ENCODE measurements at regions not wholly inside any gene's neighbourhood (a gene's known extent, or its start where the extent isn't known, plus 50 kb on each side); places are given as distances from the start of the nearest gene placed in this dataset.
"Not testable (repeated sequence)": the region's sequence is repeated elsewhere in the genome, so short reads cannot be mapped to it uniquely, and the experiment has no call there.

- DNase-seq (ENCODE audit: low read depth): no peak
These were observed 163.0 kb upstream of the NLRP1 start for GRCh38 chr17:5747276-5747675.

- DNase-seq (ENCODE audit: low read depth): no peak
These were observed 163.7 kb upstream of the NLRP1 start for GRCh38 chr17:5747964-5748363.

GRCh38 chr17:5753421-5753820 is 169.1 kb upstream of the NLRP1 start:
- no peak for DNase-seq (ENCODE audit: low read depth)

DNA sequence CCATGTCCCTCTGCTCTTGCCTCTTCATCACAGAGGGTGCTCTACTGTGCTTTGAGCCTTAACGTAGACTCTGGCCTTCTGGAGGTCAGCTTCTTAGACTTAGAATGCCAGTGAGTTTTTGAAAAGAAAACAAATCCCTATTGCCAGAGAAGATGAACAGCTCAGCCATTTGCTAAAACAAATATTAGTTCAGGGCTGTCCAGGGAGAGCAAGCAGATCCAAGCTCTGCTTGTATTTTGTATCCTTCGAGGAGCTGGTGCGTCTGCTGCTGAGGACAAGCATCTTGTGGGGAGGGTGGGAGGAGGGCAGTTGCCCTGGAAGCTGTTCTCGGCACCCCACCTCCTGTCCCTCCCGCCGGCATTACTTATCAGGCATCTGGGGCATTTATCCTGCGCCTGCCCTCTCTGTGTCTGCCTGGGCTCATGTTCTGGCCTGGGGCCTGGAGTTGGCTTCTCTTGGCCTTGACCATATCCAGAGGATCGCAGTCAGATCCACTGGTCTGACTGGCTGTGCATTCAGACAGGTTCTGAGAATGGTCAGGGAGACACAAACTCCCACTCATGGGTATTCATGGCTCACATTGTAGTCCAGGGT is 173.1 kb upstream of the NLRP1 start:
- DNase-seq (ENCODE audit: low read depth): no peak

GRCh38 chr17:5758651-5759050 is 174.3 kb upstream of the NLRP1 start:
- no peak for DNase-seq (ENCODE audit: low read depth)

GRCh38 chr17:5759501-5759925 is 175.2 kb upstream of the NLRP1 start:
- no peak for DNase-seq (ENCODE audit: low read depth)

DNA sequence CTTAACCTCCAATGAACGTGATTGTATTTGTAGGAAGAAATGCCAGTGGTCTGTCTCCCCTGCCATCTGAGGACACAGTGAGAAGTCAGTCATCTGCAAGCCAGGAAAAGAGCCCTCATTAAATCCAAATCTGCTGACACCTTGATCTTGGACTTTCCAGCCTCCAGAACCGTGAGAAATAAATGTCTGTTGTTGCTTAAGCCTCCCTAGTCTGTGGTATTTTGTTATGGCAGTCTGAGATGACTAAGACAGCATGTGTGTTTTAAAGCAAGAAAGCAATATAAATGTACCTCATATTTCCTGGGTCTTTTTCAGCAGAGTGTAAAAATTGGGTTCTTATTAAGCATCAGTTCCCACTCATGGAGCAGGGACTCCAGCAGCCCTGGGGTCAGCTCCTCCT is 177.9 kb upstream of the NLRP1 start:
- DNase-seq (ENCODE audit: low read depth): no peak

DNA sequence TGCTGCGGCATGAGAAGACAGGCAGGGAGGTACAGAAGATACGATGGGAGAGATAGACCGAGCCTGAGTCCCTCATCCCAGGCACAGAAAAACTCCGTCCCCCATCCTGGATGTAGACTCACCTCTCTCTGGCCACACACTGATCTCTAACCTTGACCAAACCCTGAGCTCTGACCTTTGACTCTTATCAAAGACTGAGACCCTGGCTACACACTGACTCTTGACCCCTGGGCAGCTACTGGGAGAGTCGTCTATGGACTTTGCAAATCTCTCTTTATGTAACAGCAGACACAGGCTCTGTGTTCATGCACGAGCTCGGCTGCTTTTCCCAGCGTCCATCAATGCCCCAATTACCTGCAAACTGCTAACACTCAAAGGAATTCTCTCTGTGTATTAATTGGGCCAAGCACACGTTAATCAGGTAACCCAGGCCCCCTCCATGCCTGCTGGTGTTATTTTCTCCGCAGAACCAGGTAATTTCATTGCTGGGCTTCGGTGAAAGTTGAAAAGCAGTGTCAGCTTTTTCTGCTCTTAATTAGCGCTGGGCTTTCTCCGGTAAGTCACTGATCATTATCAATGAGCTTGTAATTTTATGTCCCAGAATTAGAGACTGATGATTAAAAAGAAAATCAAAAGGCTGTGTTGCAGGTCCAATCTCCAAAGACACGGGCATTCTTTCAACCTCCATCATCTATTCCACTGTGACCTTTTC is 179.4 kb upstream of the NLRP1 start:
- no peak for DNase-seq (ENCODE audit: low read depth)

- DNase-seq (ENCODE audit: low read depth): no peak
These were observed 185.5 kb upstream of the NLRP1 start for GRCh38 chr17:5769593-5770354.

GRCh38 chr17:5770441-5771270 is 186.3 kb upstream of the NLRP1 start:
- DNase-seq (ENCODE audit: low read depth): no peak

GRCh38 chr17:5771271-5771577 is 186.9 kb upstream of the NLRP1 start:
- not testable (repeated sequence) for DNase-seq (ENCODE audit: low read depth)

DNA sequence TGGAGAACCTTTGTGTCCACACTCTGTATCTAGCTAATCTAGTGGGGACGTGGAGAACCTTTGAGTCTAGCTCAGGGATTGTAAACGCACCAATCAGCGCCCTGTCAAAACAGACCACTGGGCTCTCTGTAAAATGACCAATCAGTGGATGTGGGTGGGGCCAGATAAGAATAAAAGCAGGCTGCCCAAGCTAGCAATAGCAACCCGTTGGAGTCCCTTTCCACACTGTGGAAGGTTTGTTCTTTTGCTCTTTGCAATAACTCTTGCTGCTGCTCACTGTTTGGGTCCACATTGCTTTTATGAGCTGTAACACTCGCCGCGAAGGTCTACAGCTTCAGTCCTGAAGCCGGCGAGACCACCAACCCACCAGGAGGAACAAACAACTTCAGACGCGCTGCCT is 187.7 kb upstream of the NLRP1 start:
- not testable (repeated sequence) for DNase-seq (ENCODE audit: low read depth)

DNA sequence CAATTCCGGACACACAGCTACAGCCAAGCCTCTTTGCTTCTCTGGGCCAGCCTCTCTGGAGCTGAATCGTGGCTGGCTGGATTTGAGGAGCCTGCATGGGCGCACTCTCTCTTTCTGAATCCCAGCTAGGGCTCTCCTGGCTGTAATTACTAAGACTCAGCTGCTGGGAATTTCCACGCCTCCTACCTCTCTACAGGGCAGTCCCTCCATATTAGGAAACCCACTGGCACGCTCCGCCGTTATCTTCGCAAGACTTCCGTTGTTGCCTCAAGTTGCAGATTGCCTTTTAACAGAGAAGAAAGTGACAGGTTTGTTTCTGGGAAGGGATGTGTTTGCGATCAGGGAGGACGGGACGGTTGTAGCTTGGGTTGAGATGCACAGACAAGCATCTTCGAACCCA is 188.4 kb upstream of the NLRP1 start:
- DNase-seq (ENCODE audit: low read depth): no peak

GRCh38 chr17:5773816-5774360 is 189.6 kb upstream of the NLRP1 start:
- no peak for DNase-seq (ENCODE audit: low read depth)

DNA sequence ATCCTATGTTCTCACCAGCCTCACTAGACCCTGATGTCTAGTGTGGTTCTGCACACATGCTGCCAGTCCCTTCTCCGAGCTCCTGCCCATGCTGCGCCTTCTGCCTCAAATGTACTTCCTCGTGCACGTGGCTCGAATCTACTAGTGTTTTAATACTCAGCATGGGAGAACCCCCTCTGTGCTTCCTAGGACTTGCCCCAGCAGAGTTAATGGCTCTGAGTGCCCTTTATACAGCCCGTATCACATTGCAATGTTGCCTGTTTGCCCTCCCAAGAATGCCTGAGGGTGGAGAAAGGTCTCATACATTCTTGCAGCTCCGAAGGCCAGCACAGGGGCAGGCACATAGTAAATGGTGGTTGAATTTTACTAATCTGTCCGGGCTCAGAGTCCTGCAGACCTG is 190.8 kb upstream of the NLRP1 start:
- DNase-seq (ENCODE audit: low read depth): no peak

DNA sequence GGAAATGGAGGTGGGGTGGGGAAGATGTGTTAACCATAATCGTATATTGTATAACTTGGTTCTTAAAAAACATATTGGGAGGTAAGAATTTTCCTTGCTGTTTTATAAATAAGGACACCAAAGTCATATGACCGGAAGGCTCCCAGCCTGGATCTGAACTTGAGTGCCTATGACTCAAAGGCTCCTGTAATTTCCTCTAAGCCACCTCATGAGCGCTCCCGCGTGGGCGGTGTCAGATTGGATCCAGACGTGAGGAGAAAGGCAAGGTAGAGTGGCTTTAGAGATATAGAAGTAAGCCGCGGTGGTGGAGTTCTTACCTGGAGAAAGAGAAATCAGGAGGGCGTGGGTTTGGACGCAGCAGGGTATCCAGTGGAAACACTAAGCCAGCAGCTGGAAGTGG is 196.2 kb upstream of the NLRP1 start:
- DNase-seq (ENCODE audit: low read depth): no peak

- DNase-seq (ENCODE audit: low read depth): no peak
These were observed 197.1 kb upstream of the NLRP1 start for GRCh38 chr17:5781236-5781927.

- no peak for DNase-seq (ENCODE audit: low read depth)
These were observed 199.0 kb upstream of the NLRP1 start for GRCh38 chr17:5783269-5783668.

- DNase-seq (ENCODE audit: low read depth): no peak
These were observed 199.5 kb upstream of the NLRP1 start for GRCh38 chr17:5783851-5784250.

GRCh38 chr17:5784791-5785190 is 200.5 kb upstream of the NLRP1 start:
- no peak for DNase-seq (ENCODE audit: low read depth)

DNA sequence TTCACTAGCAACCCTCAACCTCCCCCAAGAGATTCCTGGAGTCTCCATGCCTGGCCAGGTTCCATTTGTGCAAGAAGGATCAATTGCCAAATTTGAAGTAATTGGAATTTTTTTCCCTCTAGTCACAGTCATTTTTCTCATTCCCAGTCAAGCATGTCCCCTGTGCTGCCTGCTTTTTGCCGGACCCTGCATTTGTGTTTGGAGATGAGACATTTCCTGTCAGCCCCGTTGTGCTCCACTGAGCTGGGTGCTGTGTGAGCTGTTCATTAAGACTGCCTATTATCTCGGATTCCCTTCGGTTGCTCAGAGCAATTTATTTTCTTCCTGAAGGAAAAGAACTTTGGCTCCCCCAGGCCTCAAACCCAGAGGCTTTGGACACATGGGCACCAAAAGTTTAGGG is 201.0 kb upstream of the NLRP1 start:
- peak; percentile 52 for DNase-seq (ENCODE audit: low read depth)

All from GM04503 (cell line).